NOMO-1 treated with dmso at 0.1 percent for 144 hours (cell line): ENCODE measurements at regions not wholly inside any gene's neighbourhood (a gene's known extent, or its start where the extent isn't known, plus 50 kb on each side); places are given as distances from the start of the nearest gene placed in this dataset.

Experiments used
- DNase-seq: peaks from one replicate; lab custom pipeline; 2025; ENCODE audit not compliant: unreplicated experiment; lab: John Stamatoyannopoulos, UW

- no peak for DNase-seq
These were observed 396.2 kb upstream of the IRX4 start for GRCh38 chr5:2278825-2279456.

GRCh38 chr5:2277886-2278285 lies 395.2 kb upstream of the IRX4 start:
- no peak for DNase-seq

DNA sequence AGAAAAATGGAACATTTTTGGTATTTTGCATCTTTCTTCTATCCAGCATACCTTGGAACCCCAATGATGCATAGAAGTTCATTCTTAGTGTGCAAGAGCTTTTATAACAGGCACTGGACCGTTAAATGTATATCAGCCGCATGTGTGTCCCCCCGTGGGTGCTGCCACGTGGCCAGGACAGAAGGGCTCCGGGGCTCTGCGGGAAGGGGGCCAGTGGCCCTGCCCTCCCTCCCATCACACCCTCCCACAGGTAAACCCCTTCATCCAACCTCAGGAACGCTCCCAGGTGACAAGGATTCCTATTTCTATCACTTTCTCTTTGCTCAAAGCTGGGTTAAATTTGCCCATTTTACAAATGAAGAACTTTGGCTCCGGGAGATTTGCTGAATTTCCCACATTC lies 393.4 kb upstream of the IRX4 start:
- DNase-seq, result no peak

DNA sequence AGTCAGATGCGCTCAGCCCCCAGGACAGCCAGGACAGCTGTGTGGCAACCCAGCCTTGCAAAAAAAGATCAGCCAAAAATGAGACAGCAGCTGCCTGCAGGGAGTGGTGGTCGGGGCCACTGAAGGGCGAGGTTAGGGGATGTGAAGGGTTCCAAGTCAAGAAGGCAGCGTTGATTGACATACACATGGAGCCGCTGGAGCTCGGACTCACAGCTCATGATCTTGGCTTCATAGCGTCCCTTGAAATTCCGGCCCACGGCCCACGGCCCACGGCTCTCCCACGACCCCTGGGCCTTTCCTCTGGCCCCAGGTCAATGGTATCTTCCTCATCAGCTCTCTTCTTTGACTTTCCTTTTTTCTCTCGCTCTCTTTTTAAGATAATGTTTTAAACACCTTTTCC lies 390.0 kb upstream of the IRX4 start:
- DNase-seq, result no peak

DNA sequence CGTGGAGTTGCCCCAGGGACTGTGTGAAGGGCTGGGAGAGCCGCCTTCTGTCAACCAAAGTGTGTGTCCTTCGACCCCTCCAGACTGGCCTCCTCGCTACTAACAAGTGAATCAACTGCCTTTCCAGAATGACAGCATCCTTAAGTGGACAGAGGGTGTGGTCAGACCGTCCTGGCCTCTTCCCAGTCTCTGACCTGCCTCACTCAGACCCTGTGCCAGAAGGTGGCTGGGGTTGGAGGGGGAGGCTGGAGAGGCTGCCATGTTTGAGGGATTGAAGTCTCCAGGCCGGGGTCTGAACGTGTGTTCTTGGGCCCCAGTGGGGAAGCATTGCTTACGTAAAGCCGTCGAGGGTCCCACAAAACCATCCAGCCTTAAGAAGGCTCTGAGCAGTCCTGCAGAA lies 389.3 kb upstream of the IRX4 start:
- DNase-seq, result no peak

DNA sequence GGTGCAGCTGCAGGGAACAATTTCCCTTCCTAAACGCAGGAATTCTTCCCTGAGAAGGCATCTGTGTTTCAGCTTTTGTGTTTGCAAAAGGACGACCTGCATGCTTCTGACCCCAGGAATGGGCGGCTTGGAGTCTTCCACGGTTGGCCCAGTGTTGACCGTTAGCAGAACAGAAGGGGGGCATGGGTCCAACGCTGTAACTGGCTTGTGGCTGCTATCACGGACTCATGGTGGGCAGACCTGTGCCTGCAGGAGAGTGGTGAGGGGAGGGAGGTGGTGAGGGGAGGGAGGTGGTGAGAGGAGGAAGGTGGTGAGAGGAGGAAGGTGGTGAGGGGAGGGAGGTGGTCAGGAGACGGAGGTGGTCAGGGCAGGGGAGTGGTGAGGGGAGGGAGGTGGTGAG lies 388.6 kb upstream of the IRX4 start:
- no peak for DNase-seq

GRCh38 chr5:2270467-2270866 lies 387.7 kb upstream of the IRX4 start:
- no peak for DNase-seq

- no peak for DNase-seq
These were observed 386.9 kb upstream of the IRX4 start for GRCh38 chr5:2269656-2270055.

DNA sequence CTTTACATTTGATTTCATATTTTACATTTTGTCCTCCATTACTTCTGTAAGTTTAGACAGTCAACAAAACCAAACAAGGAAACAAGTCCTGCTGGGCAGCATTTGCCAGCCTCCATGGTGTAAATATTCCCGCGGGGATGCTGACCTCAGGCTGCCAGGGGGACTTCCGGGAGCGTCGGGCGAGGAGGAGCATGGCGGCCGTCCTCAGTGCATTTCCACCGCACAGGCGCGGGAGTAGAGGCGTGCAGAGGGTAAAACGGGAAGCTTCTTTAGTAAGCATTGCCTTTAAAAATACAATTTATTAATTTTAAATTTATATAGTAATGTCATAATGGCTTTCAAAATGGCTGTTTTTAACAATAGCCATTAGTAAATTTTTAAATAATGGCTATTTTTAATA lies 385.3 kb upstream of the IRX4 start:
- no peak for DNase-seq

DNA sequence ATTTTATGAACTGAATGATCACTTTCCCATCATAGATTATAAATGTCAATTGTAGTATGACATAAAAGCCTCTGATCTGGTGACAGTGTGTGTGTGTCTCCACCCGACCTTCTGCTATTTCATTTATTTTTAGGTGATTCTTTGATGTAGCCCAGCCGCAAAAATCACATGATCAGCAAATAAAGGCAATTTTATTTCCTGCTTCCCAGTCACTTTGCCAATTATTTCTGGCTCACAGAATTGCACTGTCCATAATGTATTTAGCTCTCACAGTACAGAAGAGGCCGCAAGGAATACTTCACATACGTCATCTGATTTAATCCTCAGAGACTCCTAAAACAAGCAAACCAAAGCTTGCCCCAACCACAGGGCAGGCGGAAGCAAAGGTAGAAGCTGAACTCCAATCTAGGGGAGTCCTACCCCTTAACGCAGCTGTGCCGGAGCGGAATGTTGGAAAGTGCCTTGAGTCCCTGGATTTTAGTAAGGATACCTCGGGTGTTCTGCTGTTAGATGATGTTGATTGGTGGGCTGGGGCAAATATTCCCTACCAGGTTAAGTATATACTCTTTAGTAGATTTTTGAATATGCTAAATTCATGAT lies 384.0 kb upstream of the IRX4 start:
- DNase-seq, result no peak

DNA sequence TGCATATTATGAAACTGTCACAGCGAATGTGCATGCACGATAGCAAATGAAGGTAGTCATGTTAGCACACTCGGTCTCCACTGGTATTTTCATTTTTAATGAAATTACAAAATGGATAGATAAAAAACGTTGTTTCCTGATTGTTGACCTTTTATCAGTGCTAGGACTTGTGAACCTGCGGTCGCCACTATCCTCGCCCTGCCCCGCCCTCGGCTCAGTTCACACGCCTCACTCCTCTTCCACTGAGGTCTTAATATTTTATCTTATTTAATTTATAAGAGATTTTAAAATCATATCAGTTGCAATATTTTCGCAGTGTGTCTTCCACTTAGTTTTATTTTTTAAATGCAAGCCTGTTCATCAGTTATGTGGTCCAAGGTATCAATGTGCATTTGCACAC lies 382.6 kb upstream of the IRX4 start:
- no peak for DNase-seq

- no peak for DNase-seq
These were observed 381.0 kb upstream of the IRX4 start for GRCh38 chr5:2263763-2264162.

GRCh38 chr5:2262620-2263019 lies 379.9 kb upstream of the IRX4 start:
- no peak for DNase-seq

- DNase-seq, result no peak
These were observed 378.4 kb upstream of the IRX4 start for GRCh38 chr5:2261004-2261703.

- DNase-seq, result no peak
These were observed 377.7 kb upstream of the IRX4 start for GRCh38 chr5:2260211-2261003.

GRCh38 chr5:2259494-2260107 lies 376.9 kb upstream of the IRX4 start:
- DNase-seq, result no peak

GRCh38 chr5:2258861-2259260 lies 376.1 kb upstream of the IRX4 start:
- DNase-seq, result no peak

DNA sequence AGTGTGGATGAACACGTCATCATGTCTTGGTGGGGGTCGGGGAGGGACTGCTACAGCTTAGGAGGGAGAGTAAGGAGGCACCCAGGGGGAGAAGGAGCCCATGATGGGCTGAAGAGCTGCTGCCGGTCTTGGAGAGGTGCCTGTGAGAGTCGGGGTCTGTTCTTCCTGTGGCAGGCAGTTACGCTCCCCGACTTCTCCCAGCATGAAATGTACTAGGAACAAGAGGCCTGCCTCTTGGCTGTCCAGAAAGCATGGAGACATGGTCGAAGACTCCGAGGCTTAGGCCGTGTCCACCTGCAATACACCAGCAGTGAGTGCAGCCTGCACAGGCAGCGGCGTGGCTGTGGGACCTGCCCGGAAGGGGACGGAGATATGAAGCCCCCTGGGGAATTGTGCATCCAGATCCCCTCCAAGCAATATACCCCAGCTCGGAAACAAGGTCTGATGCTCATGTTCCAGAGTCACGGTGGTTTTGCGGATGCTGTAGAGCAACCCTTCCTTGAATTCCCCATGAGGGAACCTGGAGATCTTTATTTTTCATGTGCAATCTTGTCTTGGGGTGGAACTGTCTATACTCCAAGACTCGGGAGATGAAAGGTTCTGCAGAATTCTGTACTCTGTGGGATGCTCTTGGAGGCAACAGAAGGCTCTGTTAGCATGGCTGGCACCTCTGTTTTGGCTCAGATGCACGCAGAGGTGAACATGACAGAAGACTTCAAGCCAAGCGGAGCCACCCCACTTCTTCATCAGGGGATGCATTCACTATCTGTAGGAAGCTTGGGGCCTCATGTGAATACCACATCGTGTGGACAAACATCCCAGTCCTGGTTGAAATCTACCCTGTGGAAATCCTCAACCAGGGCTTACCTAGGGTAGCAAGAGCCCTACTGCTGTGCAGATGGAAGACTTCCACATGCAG lies 374.9 kb upstream of the IRX4 start:
- no peak for DNase-seq

GRCh38 chr5:2256691-2257280 lies 374.1 kb upstream of the IRX4 start:
- no peak for DNase-seq
